ENCODE measurements at regions not wholly inside any gene's neighbourhood (a gene's known extent, or its start where the extent isn't known, plus 50 kb on each side); places are given as distances from the start of the nearest gene placed in this dataset.

DNA sequence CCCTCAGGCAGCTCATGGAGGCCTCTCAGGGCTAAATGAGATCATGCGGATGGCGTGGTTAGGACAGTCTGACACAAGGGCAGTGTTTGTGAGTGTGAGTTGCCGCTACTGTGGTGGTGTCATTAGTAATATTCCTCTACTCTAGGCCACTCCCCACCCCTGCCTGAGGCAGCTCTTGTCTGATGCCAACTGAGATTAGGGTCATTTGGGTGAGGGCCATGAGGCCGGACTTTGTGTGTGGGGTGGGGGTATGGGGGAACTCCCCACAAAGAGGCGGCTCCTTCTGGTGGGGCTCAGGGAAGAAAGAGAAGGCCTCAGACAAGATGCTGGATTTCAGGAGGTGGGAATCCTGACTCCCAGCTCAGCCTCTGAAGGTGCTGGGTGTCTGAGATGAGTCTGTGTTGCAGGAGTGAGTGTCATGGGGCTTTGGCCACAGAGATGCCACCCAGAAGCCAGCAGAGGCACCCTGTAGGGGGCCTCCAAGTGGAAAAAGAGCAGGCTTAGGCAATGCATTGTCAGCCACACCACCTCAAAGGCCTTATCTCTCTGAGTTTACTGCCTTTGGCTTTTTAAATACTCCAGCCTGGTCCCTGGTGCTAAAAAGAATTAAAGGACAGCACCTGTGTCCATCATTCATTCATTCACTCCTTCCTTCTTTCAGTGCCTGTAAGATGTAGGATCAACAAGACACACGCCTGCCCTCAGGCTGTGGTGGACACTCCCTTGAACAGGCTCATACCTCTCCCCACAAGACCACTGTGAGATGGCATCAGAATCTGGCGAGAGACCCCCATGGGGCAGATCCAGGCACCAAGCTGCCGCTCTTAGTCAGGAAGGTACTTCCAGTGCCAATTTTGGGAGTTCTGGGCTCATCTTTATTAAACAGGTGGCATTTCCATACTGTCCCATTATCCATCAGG, 175.2 kb downstream of the MRPL14 start:
- Histone ChIP-seq H3K27me3 (no peaks in the 10 kb centered on the region), H3K36me3 (no peaks in the 10 kb centered on the region), H3K4me1 (no peaks in the 10 kb centered on the region), H3K27ac (no peak overlapping the region), H3K4me3 (no peak overlapping the region), H3K9me3 (peaks cover 0 to 4% of the 10 kb centered on the region in 2 donors)
- intact Hi-C loops (cut with DNase I; ENCODE audit: low total_unique reads) = no loop called here
- DNase-seq (ENCODE audit: low spot score in 2 of 2) = no peak
- TF ChIP-seq, protein P1, sequence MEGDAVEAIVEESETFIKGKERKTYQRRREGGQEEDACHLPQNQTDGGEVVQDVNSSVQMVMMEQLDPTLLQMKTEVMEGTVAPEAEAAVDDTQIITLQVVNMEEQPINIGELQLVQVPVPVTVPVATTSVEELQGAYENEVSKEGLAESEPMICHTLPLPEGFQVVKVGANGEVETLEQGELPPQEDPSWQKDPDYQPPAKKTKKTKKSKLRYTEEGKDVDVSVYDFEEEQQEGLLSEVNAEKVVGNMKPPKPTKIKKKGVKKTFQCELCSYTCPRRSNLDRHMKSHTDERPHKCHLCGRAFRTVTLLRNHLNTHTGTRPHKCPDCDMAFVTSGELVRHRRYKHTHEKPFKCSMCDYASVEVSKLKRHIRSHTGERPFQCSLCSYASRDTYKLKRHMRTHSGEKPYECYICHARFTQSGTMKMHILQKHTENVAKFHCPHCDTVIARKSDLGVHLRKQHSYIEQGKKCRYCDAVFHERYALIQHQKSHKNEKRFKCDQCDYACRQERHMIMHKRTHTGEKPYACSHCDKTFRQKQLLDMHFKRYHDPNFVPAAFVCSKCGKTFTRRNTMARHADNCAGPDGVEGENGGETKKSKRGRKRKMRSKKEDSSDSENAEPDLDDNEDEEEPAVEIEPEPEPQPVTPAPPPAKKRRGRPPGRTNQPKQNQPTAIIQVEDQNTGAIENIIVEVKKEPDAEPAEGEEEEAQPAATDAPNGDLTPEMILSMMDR (IDR thresholded peaks at IDR 0.05) = no peak
- TF ChIP-seq POLR2AphosphoS5 (IDR thresholded peaks at IDR 0.05) (no peak), POLR2A (IDR thresholded peaks at IDR 0.05) (no peak)

DNA sequence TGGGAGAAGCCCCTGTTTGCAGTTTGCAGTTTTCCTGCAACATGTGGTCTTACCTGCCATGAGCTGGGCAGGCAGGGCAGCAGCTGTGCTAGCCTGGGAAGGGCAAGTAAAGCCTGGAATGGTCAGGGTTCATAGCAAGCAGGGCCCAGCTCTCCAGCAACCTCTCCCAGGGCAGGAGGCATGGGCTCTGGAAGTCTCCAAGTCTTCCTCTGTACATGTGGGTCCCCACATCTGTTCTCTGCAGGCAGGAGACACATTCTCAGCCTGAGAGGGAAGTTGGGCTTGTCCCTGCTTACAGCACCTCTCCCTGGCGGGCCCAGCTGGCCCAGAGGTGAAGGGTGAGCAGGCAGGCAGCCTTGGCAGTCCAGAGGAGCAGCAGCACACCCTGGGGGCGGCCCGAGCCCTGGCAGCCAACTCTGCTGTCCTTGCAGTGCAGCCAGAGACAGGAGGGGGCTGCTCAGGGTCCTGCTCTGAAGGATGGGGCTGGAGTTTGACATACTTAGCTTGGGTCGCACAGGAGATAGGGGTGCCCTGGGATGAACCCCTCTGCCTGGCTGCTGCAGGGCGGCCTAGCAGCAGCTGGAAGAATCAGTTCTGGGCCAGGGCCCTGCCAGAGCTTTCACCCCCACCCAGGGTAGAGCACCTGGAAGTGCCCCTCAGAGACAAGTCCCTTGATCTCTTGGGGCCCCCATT, 176.0 kb downstream of the MRPL14 start:
- Histone ChIP-seq H3K4me3 (no peak overlapping the region), H3K4me1 (no peaks in the 10 kb centered on the region), H3K36me3 (no peaks in the 10 kb centered on the region), H3K27ac (no peak overlapping the region), H3K27me3 (no peaks in the 10 kb centered on the region), H3K9me3 (peaks cover 0 to under 1% of the 10 kb centered on the region in 2 donors)
- no peak for TF ChIP-seq POLR2AphosphoS5 (IDR thresholded peaks at IDR 0.05)
- TF ChIP-seq, protein P1 (IDR thresholded peaks at IDR 0.05) = peak in 2 of 3 donors; percentile 24 to 36
- TF ChIP-seq POLR2A (IDR thresholded peaks at IDR 0.05) = no peak
- intact Hi-C loops (cut with DNase I; ENCODE audit: low total_unique reads) = no loop called here
- DNase-seq (ENCODE audit: low spot score in 2 of 2) = no peak

DNA sequence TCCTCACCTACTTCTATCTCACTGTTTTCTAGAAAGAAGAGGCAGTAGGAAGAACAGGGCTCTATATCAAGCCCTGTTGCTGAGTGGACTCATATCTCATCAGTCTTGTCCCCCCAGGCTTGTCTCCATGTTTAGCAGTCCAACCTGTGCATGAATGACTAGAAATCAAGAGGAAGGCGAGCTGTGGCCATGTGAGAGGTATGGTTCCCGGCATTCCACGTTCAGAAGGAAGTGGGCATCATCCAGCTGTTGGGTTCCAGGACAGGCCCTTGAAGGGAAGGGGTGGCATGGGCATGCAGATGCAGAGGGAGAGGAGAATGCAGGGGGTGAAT, 176.6 kb downstream of the MRPL14 start:
- Histone ChIP-seq H3K27me3 (no peaks in the 10 kb centered on the region), H3K4me1 (no peaks in the 10 kb centered on the region), H3K4me3 (no peak overlapping the region), H3K36me3 (no peaks in the 10 kb centered on the region), H3K27ac (no peak overlapping the region), H3K9me3 (peaks cover 2 to 5% of the 10 kb centered on the region in 2 donors)
- intact Hi-C loops (cut with DNase I; ENCODE audit: low total_unique reads) = no loop called here
- DNase-seq (ENCODE audit: low spot score in 2 of 2) = no peak
- TF ChIP-seq, protein P1 (IDR thresholded peaks at IDR 0.05) = no peak
- no peak for TF ChIP-seq POLR2A (IDR thresholded peaks at IDR 0.05)
- no peak for TF ChIP-seq POLR2AphosphoS5 (IDR thresholded peaks at IDR 0.05)

DNA sequence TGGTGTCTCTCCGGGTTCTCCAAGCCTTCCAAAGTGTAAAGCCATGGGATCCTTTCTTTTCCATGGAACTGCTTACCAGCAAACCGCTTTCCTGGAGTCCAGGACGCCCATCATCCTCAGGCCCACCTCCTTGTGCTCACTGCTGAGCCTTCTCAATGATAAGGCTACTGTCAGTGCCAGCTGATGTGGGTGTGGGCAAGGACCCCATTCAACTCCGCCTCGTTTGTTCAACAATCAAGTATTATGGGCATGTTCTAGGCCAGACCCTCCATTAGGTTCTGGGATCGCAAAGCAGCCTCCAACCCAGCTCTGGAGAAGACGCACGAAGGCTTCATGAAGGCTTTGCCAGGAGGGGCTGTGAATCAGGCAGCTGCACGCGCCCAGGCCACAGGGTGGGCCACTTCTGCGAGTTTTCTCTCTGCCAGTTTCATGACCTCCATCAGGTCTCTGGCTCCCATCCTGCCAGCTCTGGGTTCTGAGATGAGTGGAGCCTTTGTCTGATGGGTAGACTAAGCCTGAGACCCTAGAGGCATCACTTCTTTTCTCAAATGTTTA, 177.1 kb downstream of the MRPL14 start:
- H3K27ac ChIP-seq = no peak overlapping the region
- intact Hi-C loops (cut with DNase I; ENCODE audit: low total_unique reads) = no loop called here
- peaks cover 8 to 9% of the 10 kb centered on the region in 2 donors for H3K9me3 ChIP-seq
- no peak for DNase-seq (ENCODE audit: low spot score in 2 of 2)
- no peaks in the 10 kb centered on the region for H3K4me1 ChIP-seq
- no peak overlapping the region for H3K4me3 ChIP-seq
- TF ChIP-seq, protein P1 (IDR thresholded peaks at IDR 0.05) = no peak
- TF ChIP-seq POLR2AphosphoS5 (IDR thresholded peaks at IDR 0.05) = no peak
- no peak for TF ChIP-seq POLR2A (IDR thresholded peaks at IDR 0.05)
- no peaks in the 10 kb centered on the region for H3K36me3 ChIP-seq
- H3K27me3 ChIP-seq = no peaks in the 10 kb centered on the region

DNA sequence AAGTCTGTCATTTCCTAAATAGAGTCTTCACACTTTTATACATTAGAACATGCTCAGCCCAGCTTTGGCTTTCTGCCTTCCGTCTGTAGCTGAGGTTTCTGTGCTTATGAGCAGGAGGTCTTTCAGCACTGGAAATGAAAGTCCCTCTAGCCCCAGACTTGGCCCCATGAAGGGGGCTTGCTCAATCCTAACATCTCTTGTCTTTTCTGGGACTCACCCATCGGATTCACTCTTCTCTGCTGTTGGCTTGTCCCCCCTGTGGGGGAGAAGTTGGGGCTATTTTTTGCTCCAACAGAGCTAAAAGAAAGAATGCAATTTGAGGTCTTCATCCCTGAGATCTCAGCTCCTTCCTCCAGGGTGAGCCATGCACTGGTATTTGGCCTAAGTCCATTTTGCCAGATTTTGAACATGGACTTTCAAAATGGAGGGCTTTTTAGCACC, 177.7 kb downstream of the MRPL14 start:
- no peak for DNase-seq (ENCODE audit: low spot score in 2 of 2)

More for the DNA sequence above, 177.7 kb downstream of the MRPL14 start:
- no peaks in the 10 kb centered on the region for H3K36me3 ChIP-seq
- TF ChIP-seq POLR2A (IDR thresholded peaks at IDR 0.05) (no peak), POLR2AphosphoS5 (IDR thresholded peaks at IDR 0.05) (no peak)
- TF ChIP-seq, protein P1 (IDR thresholded peaks at IDR 0.05) = no peak
- H3K4me3 ChIP-seq = no peak overlapping the region
- no peak overlapping the region for H3K27ac ChIP-seq
- intact Hi-C loops (cut with DNase I; ENCODE audit: low total_unique reads) = no loop called here
- H3K9me3 ChIP-seq = peaks cover 11 to 13% of the 10 kb centered on the region in 2 donors
- no peaks in the 10 kb centered on the region for H3K27me3 ChIP-seq
- no peaks in the 10 kb centered on the region for H3K4me1 ChIP-seq

All from breast epithelium (tissue), 4 donors.